Coronary artery (tissue), 2 donors: ENCODE measurements at regions not wholly inside any gene's neighbourhood (a gene's known extent, or its start where the extent isn't known, plus 50 kb on each side); places are given as distances from the start of the nearest gene placed in this dataset.

Source experiments
- DNase-seq: peaks from one replicate; pipeline ENCODE4 v3.0.0-alpha.2; 2017; ENCODE audit warnings: low spot score
- H3K27ac ChIP-seq, 2 donors: fragments of 200-600 bp; sonication (generic); one replicate each; pipeline ENCODE4 v1.5.1; 2016 to 2019
- H3K4me3 ChIP-seq: fragments of 200-600 bp; sonication (generic); 2 replicates; pipeline ENCODE4 v1.5.1; 2016; ENCODE audit warnings: mild to moderate bottlenecking, moderate library complexity
- TF ChIP-seq, protein P1 (sequence below): fragments of 200-600 bp; sonication (generic); IDR thresholded peaks from one replicate; pipeline ENCODE4 v1.5.1; 2019; ENCODE audit warnings: antibody characterized with exemption

DNA sequence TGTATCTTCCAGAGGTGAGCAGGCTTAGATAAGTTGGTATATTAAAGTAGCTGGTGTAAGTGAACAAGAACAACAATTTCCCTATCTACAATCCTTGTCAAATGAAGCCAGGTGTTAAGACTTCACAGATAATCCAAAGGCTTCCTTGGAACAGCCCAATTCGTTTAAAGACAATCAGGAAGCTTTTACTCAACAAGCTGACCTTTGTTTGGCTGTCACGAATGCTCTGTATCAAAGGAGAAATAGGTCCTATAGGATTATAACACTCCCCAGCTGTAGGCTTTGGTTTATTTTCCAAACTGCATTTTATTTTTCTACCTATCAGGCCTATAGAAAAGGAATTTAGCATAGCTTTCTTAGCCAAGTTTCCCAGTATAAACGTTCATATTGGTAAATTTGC lies 766.5 kb upstream of the GOT2 start:
- Histone ChIP-seq H3K27ac (no peak overlapping the region), H3K4me3 (no peak overlapping the region)
- DNase-seq, result no peak
- TF ChIP-seq, protein P1, sequence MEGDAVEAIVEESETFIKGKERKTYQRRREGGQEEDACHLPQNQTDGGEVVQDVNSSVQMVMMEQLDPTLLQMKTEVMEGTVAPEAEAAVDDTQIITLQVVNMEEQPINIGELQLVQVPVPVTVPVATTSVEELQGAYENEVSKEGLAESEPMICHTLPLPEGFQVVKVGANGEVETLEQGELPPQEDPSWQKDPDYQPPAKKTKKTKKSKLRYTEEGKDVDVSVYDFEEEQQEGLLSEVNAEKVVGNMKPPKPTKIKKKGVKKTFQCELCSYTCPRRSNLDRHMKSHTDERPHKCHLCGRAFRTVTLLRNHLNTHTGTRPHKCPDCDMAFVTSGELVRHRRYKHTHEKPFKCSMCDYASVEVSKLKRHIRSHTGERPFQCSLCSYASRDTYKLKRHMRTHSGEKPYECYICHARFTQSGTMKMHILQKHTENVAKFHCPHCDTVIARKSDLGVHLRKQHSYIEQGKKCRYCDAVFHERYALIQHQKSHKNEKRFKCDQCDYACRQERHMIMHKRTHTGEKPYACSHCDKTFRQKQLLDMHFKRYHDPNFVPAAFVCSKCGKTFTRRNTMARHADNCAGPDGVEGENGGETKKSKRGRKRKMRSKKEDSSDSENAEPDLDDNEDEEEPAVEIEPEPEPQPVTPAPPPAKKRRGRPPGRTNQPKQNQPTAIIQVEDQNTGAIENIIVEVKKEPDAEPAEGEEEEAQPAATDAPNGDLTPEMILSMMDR, result no peak

DNA sequence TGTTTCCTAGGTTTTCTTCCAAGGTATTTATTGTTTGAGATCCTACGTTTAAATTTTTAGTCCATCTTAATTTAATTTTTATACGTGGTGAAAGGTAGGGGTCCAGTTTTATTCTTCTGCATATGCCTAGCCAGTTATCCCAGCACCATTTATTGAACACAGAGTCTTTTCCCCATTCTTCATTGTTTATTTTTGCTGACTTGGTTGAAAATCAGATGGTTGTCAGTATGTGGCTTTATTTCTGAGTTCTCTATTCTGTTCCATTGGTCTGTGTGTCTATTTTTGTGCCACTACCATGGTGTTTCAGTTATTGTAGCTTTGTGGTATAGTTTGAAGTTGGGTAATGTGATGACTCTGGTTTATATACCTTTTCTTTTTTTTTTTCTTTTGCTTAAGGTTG lies 753.0 kb upstream of the GOT2 start:
- no peak for DNase-seq
- Histone ChIP-seq H3K27ac (no peak overlapping the region), H3K4me3 (no peak overlapping the region)
- TF ChIP-seq, protein P1, result no peak

DNA sequence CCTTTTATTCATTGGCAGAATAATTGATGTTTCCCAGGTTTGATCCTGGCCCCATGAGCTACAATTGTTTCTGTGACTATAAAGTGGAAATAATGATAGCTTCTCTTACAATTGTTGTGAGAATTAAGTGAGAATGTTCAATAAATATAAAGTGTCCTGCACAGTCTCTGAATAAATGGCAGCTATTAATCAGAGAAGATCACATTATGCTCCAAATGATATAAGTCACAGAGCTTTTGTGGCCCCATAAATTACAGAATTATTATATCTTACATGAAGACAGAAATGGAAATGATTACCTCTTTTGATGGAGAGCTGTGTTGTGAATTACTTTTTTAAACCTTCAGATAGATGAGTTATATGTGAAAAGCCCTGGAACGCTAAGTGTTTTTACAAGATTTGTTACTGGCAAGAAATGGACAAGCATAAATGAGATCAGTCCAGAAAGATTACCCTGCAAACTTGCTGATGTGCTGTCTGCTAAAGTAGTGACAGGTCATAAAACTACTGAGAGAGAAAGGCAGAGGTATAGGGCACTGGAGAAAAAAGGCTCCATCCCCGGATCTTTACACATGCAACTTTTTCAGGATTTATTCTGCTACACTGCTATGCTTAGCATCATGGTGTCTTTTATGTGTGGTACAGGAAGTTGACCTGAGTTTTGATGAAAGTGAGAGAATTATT lies 750.9 kb upstream of the GOT2 start:
- Histone ChIP-seq H3K27ac (no peak overlapping the region), H3K4me3 (no peak overlapping the region)
- TF ChIP-seq, protein P1, result no peak
- DNase-seq, result no peak

DNA sequence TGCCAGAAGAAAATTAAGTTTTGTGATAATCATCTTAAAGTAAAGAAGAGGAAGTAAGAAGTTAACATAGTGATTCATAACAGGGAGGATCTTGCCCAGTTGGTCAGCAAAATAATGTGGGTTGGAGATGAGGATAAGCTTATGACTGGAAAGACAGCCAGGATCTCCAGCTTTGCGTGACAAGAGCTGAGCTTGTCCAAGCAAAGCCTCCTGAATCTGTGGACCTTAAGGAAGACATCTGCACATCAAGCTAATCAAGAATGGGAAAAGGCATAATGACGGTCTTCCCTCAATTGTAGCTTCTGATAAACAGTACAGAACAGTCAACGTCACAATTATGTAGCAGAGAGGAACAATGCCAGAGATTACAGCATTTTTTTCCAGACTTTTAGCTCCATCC lies 744.7 kb upstream of the GOT2 start:
- TF ChIP-seq, protein P1, result no peak
- H3K27ac ChIP-seq, result no peak overlapping the region
- no peak for DNase-seq
- no peak overlapping the region for H3K4me3 ChIP-seq

DNA sequence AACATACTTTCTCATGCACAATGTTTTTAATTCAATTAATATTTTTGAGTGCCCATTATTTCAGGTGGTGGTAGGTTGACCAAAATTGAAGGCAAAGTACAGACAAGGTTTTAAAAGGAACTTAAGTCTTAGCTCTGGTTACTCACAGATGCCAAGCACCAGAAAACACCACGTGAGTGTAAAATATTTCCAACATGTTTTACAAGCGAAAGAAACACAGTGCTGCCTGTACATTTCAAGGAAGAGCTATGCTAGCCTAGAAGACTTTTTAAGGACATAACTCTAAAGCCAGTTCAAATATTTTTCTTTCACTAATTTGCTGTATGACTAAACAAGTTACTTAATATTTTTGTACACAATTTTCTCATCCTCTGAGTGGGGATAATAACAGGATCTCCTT lies 736.4 kb upstream of the GOT2 start:
- Histone ChIP-seq H3K4me3 (no peak overlapping the region), H3K27ac (no peak overlapping the region)
- TF ChIP-seq, protein P1, result no peak
- no peak for DNase-seq

DNA sequence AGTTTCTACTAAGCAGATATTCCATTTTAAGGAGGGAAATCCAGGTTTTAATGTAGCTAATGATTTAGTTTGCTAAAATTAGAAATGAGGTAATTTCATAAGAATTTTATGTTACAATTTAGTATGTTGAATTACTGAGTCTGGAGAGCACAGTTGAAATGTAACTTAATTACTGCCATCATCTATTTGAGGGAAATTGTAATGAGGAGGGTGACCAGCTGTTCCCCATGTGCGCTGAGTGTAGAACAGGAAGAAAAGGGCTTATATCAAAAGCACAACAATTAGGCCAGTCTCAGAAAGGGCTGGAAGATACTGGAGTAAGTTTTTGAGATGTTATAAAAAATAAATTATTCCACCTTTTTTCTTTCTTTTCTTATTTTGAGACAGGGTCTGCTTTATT lies 735.1 kb upstream of the GOT2 start:
- DNase-seq, result no peak
- Histone ChIP-seq H3K4me3 (no peak overlapping the region), H3K27ac (no peak overlapping the region)
- TF ChIP-seq, protein P1, result no peak

DNA sequence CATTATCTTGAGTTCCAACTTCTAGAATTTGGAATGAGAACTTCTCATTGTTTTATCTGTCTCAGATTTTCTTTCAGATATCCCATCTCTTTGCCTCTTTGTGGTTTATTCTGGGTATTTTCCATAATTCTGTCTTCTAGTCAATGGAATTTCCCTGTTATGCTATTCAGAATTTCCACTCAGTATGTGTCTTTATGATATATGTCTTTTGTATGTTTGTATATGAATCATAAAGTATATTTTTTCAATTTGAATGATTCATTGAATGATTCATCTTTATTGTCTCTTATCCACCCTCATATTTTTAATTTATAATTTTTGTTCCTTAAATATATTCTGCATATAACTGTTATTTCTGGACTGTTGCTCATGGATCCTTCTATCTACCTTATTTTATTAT lies 729.7 kb upstream of the GOT2 start:
- DNase-seq, result no peak
- H3K27ac ChIP-seq, result no peak overlapping the region
- TF ChIP-seq, protein P1, result no peak
- no peak overlapping the region for H3K4me3 ChIP-seq
